AML-193 (cell line): ENCODE measurements at regions not wholly inside any gene's neighbourhood (a gene's known extent, or its start where the extent isn't known, plus 50 kb on each side); places are given as distances from the start of the nearest gene placed in this dataset.

ENCODE experiments used
- DNase-seq, 2 experiments: peaks; one replicate each; lab custom pipeline; 2025; lab: John Stamatoyannopoulos, UW

GRCh38 chr4:20353646-20354045 lies 101.9 kb downstream of the SLIT2 start:
- DNase-seq = no peak

- DNase-seq = no peak
These were observed 102.4 kb downstream of the SLIT2 start for GRCh38 chr4:20354120-20354519.

GRCh38 chr4:20356565-20356964 lies 104.9 kb downstream of the SLIT2 start:
- no peak for DNase-seq

GRCh38 chr4:20358110-20358509 lies 106.4 kb downstream of the SLIT2 start:
- DNase-seq = no peak

- DNase-seq = peak; percentile 25 to 49
These were observed 108.0 kb downstream of the SLIT2 start for GRCh38 chr4:20359692-20360091.

- DNase-seq = no peak
These were observed 110.4 kb downstream of the SLIT2 start for GRCh38 chr4:20362148-20362547.

- DNase-seq = no peak
These were observed 113.3 kb downstream of the SLIT2 start for GRCh38 chr4:20364969-20365368.

GRCh38 chr4:20367446-20367845 lies 115.7 kb downstream of the SLIT2 start:
- no peak for DNase-seq

GRCh38 chr4:20368926-20369325 lies 117.2 kb downstream of the SLIT2 start:
- DNase-seq = no peak

- DNase-seq = no peak
These were observed 118.6 kb downstream of the SLIT2 start for GRCh38 chr4:20370274-20370673.

GRCh38 chr4:20376070-20376469 lies 124.4 kb downstream of the SLIT2 start:
- no peak for DNase-seq

GRCh38 chr4:20378181-20378580 lies 126.5 kb downstream of the SLIT2 start:
- DNase-seq = no peak

GRCh38 chr4:20381005-20381404 lies 129.3 kb downstream of the SLIT2 start:
- no peak for DNase-seq

- DNase-seq = no peak
These were observed 131.6 kb downstream of the SLIT2 start for GRCh38 chr4:20383283-20383682.

- no peak for DNase-seq
These were observed 132.3 kb downstream of the SLIT2 start for GRCh38 chr4:20383969-20384368.

- no peak for DNase-seq
These were observed 132.8 kb downstream of the SLIT2 start for GRCh38 chr4:20384456-20384855.

- DNase-seq = no peak
These were observed 134.5 kb downstream of the SLIT2 start for GRCh38 chr4:20386001-20386740.

- DNase-seq = no peak
These were observed 135.2 kb downstream of the SLIT2 start for GRCh38 chr4:20386906-20387305.

GRCh38 chr4:20391198-20391597 lies 139.5 kb downstream of the SLIT2 start:
- DNase-seq = no peak

- DNase-seq = no peak
These were observed 140.2 kb downstream of the SLIT2 start for GRCh38 chr4:20391912-20392311.

- DNase-seq = no peak
These were observed 141.9 kb downstream of the SLIT2 start for GRCh38 chr4:20393486-20394100.

- no peak for DNase-seq
These were observed 142.8 kb downstream of the SLIT2 start for GRCh38 chr4:20394512-20394911.

- peak; percentile 10 to 35 for DNase-seq
These were observed 143.6 kb downstream of the SLIT2 start for GRCh38 chr4:20395160-20395773.
